ENCODE measurements at regions not wholly inside any gene's neighbourhood (a gene's known extent, or its start where the extent isn't known, plus 50 kb on each side); places are given as distances from the start of the nearest gene placed in this dataset.

- no peak for DNase-seq
These were observed 574.3 kb downstream of the TCERG1L start for GRCh38 chr10:130737186-130737585.

- DNase-seq = no peak
These were observed 573.9 kb downstream of the TCERG1L start for GRCh38 chr10:130737621-130738020.

GRCh38 chr10:130739016-130739756, 572.3 kb downstream of the TCERG1L start:
- no peak for DNase-seq

- no peak for DNase-seq
These were observed 571.8 kb downstream of the TCERG1L start for GRCh38 chr10:130739757-130740145.

GRCh38 chr10:130740166-130740565, 571.4 kb downstream of the TCERG1L start:
- DNase-seq = no peak

GRCh38 chr10:130740915-130741750, 570.4 kb downstream of the TCERG1L start:
- no peak for DNase-seq

- DNase-seq = no peak
These were observed 569.3 kb downstream of the TCERG1L start for GRCh38 chr10:130741901-130742855.

GRCh38 chr10:130742941-130743675, 568.4 kb downstream of the TCERG1L start:
- DNase-seq = no peak

- DNase-seq = no peak
These were observed 567.7 kb downstream of the TCERG1L start for GRCh38 chr10:130743751-130744271.

GRCh38 chr10:130744631-130745030, 566.9 kb downstream of the TCERG1L start:
- DNase-seq = no peak

GRCh38 chr10:130745251-130745650, 566.3 kb downstream of the TCERG1L start:
- no peak for DNase-seq

GRCh38 chr10:130745821-130746220, 565.7 kb downstream of the TCERG1L start:
- no peak for DNase-seq

GRCh38 chr10:130746311-130746710, 565.2 kb downstream of the TCERG1L start:
- no peak for DNase-seq

GRCh38 chr10:130747356-130747755, 564.2 kb downstream of the TCERG1L start:
- DNase-seq = no peak

- DNase-seq = no peak
These were observed 563.6 kb downstream of the TCERG1L start for GRCh38 chr10:130747946-130748345.

- DNase-seq = no peak
These were observed 563.0 kb downstream of the TCERG1L start for GRCh38 chr10:130748409-130749057.

GRCh38 chr10:130749911-130750310, 561.6 kb downstream of the TCERG1L start:
- DNase-seq = no peak

GRCh38 chr10:130750441-130750840, 561.1 kb downstream of the TCERG1L start:
- DNase-seq = no peak

GRCh38 chr10:130751106-130751840, 560.2 kb downstream of the TCERG1L start:
- no peak for DNase-seq

GRCh38 chr10:130751851-130752250, 559.7 kb downstream of the TCERG1L start:
- no peak for DNase-seq

GRCh38 chr10:130756651-130757050, 554.9 kb downstream of the TCERG1L start:
- DNase-seq = no peak
